Adrenal gland (tissue), 5 donors: ENCODE measurements at regions not wholly inside any gene's neighbourhood (a gene's known extent, or its start where the extent isn't known, plus 50 kb on each side); places are given as distances from the start of the nearest gene placed in this dataset.

Source experiments
- CTCF ChIP-seq, 6 experiments: fragments of 450-650 bp in 4 of 6; fragments of 200-600 bp in 2 of 6; sonication (generic) in 1 of 6; IDR thresholded peaks; 1 replicate in 5 of 6; 2 replicates in 1 of 6; pipeline versions ENCODE4 v1.5.1 to v1.8.0; 2016 to 2021; ENCODE audit warnings: antibody characterized with exemption in 6 of 6, mild to moderate bottlenecking in 2 of 6, moderate library complexity in 1 of 6
- POLR2A ChIP-seq, 2 donors: fragments of 450-650 bp; IDR thresholded peaks; one replicate each; pipeline ENCODE4 v1.6.1; 2017; ENCODE audit warnings: antibody characterized with exemption in 2 of 2, mild to moderate bottlenecking in 2 of 2, moderate library complexity in 1 of 2
- donor health status: DM: no; HTN: no; CAD: no.

DNA sequence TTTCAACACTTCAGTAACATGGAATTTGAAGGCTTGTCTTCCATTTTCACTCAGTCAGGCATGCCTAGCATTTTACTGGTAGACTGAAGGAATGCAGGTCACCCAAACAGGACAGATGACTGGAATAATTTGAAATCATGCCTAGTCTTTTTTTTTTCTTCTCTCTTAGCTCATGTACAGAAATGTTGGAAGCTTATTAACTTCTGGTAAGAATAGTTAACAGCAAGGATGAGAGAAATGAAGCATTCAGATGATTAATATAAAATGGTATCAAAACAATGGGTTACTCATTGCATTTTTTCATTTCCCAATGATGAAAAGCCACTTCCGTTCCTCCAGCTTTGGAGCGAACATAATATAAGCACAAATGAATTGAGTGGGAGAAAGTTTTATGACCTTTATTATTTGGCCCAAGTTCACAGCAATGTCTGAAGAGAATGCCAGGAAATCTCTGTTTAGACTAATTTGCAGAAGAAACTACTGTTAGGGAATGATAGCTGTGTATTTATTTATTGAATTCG lies 431.6 kb upstream of the RASGRP1 start:
- TF ChIP-seq POLR2A (IDR thresholded peaks at IDR 0.05): no peak
- TF ChIP-seq CTCF (IDR thresholded peaks at IDR 0.05): no peak
